Gastroesophageal sphincter (tissue), 3 donors: ENCODE measurements at regions not wholly inside any gene's neighbourhood (a gene's known extent, or its start where the extent isn't known, plus 50 kb on each side); places are given as distances from the start of the nearest gene placed in this dataset.

Experiments used
- EP300 ChIP-seq: sonication (generic); formaldehyde crosslinking; IDR thresholded peaks from one replicate; pipeline ENCODE4 v1.6.1; 2017; ENCODE audit warnings: antibody characterized with exemption, mild to moderate bottlenecking
- POLR2AphosphoS5 ChIP-seq: sonication (generic); formaldehyde crosslinking; IDR thresholded peaks from one replicate; pipeline ENCODE4 v1.6.1; 2017; ENCODE audit warnings: antibody characterized with exemption
- TF ChIP-seq, protein P1 (sequence below), 4 experiments: fragments of 200-600 bp in 2 of 4; fragments of 450-650 bp in 2 of 4; sonication (generic) in 1 of 4; IDR thresholded peaks; one replicate each; pipeline ENCODE4 v1.5.1; 2017 to 2019; ENCODE audit warnings: antibody characterized with exemption in 4 of 4, mild to moderate bottlenecking in 2 of 4, moderate library complexity in 2 of 4

DNA sequence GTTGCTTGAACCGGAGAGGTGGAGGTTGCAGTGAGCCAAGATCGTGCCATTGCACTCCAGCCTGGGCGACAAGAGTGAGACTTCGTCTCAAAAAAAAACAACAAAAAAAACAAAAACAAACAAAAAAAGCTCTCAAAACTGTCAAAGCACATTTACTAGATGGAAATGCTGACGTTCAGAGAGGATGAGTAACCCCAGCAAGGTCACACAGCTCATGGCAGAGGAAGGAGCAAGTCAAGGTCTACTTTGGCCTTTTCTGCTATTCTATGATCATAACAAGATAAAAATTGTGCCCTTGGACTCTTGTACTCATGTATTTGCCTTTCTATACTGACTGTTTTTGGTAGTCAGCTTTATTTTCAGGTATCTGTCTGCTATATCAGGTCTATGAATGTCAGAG, 109.5 kb downstream of the ARL6IP6 start:
- TF ChIP-seq POLR2AphosphoS5 (no peak), EP300 (no peak)
- TF ChIP-seq, protein P1, sequence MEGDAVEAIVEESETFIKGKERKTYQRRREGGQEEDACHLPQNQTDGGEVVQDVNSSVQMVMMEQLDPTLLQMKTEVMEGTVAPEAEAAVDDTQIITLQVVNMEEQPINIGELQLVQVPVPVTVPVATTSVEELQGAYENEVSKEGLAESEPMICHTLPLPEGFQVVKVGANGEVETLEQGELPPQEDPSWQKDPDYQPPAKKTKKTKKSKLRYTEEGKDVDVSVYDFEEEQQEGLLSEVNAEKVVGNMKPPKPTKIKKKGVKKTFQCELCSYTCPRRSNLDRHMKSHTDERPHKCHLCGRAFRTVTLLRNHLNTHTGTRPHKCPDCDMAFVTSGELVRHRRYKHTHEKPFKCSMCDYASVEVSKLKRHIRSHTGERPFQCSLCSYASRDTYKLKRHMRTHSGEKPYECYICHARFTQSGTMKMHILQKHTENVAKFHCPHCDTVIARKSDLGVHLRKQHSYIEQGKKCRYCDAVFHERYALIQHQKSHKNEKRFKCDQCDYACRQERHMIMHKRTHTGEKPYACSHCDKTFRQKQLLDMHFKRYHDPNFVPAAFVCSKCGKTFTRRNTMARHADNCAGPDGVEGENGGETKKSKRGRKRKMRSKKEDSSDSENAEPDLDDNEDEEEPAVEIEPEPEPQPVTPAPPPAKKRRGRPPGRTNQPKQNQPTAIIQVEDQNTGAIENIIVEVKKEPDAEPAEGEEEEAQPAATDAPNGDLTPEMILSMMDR (IDR thresholded peaks at IDR 0.05) = no peak
